HG02981 (cell line): ENCODE measurements at regions not wholly inside any gene's neighbourhood (a gene's known extent, or its start where the extent isn't known, plus 50 kb on each side); places are given as distances from the start of the nearest gene placed in this dataset.

Experiments
- ATAC-seq: cut with Tn5 transposase; IDR thresholded peaks from one replicate; pipeline ENCODE4 v1.9.1; 2021; ENCODE audit warnings: mild to moderate bottlenecking, moderate library complexity; ENCODE audit not compliant: unreplicated experiment

DNA sequence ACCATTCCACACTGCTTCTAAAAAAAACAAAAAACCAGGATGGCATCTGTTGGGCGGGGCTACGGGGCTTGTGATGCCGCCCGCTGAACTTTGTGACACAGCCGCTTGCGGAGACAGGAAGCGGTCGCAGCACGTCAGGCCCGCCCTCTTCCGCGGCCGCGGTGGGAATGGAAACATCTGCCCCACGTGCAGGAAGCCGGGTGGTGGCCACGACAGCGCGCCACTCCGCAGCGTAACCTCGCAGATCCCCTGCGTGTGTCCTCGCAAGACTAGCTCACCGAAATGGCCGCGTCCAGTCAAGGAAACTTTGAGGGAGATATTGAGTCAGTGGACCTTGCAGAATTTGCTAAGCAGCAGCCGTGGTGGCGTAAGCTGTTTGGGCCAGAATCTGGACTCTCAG lies 168.5 kb downstream of the SUCLG1 start:
- no peak for ATAC-seq

DNA sequence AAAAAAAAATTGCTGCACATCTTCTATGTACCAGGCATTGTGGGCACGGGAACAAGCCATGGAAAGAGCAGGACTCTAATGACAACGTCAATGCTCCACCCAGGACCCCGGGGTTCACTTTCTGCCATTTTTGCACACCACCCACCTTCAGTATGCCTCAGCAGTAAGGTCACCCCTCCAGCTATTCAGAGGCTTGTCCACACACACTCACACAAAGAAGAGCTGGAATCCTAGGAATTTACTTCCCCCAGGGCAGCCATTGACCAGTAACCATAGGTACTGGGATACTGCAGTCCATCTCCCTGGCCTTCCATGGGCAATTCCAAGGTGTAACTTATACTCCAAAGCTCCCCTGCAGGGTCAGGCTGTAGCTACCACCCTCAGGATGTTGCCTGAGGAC lies 170.8 kb downstream of the SUCLG1 start:
- no peak for ATAC-seq

DNA sequence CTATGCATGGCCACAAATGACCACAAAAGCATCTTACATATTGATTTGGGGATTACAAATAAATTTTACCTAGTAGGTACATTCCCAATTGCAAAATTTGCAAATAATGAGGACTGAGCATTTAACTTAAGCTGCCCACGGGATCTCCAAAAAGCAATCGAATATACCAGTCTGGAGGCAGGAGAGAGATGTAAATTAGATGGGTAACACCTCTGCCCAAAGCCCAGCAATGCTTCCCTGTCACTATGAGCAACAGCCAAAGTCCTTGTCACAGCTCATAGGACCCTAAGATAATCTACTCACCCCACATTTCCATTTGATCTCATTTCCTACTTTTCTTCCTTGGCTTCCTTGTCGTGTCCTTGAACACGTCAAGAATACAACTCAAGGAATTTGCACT lies 172.2 kb downstream of the SUCLG1 start:
- no peak for ATAC-seq

DNA sequence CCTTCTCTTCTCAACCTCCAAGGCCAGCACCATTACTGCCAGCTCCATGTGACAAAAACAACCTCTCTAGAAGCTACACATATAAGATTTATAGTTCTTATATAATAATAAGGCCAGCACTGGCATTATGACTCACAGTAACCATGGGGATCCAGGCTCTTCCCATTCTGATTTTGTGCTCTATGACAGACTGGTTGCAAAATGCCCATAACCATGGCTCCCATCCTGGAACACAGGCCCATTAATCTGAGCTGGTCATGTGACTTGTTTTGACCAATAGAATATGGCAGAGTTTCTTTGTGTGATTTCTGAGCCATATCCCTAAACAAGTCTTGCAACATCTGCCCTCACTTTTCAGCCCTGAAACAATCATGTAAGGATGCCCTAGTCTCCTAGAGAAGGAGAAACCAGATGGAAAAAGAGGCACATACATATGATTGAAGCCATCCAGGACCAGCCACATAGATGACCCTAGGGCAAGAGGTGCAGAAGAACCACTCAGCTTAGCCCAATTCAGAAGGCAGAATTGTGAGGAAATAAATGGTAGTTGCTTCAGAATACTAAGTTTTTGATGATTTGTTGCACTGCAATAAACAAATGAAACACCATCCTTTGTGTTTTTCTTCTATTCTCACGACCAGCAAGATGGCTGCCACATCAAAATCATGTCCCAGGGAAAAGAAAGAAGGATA lies 173.9 kb downstream of the SUCLG1 start:
- no peak for ATAC-seq

DNA sequence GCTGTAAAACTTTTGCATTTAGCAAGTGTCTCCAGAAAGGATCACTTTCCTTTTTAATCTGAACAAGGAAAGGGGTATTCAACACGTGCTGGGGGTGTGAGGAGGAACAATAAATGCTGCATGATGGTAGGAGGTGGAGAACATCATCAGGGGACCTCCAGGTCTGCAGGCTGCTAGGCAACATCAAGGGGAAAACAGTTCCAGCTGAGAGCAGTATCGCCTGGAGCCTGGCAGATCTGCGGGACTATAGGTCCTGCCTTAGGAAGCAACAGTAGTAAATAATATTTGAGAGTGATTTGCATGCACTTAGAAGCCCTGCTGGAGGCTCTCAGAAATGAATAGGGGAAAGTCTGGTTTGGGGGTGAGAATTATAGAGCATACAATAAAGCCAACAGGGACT lies 175.6 kb downstream of the SUCLG1 start:
- ATAC-seq: no peak

DNA sequence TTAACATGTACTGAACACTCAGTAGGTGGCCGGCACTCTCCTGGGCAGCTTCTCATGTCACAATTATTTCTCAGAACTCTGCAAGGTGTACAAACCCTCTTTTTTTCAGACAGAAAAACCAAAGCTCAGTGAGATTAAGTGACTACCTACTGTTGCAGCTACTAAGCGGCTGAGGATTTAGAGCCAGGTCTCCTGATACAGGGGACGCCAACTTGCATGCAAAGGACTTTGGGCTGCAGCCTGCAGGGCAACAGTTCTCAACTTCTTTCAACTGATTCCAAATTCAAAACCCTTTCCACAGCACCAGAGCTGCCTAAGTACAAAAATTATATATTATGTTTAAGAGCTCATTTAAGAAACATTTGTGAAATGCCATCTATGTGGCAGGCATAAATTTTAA lies 177.6 kb downstream of the SUCLG1 start:
- ATAC-seq: no peak

DNA sequence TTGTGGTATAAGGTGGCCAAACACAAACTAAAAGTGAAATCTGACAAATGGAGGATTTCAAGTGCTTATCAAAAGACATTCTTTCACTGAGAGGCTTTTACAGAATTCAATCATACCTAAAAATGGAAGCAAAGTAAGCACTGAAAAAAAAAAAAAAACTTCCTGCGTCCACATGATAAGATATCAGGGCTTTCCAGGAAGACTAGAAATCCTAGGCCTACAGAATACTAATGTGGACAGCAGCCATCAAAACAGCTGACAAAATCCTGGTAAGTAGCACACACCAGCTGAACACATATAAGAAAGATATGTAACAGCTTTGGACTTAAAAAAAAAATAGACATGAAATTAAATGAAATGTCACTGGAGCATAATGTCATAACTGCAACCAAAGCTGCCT lies 178.2 kb downstream of the SUCLG1 start:
- no peak for ATAC-seq

DNA sequence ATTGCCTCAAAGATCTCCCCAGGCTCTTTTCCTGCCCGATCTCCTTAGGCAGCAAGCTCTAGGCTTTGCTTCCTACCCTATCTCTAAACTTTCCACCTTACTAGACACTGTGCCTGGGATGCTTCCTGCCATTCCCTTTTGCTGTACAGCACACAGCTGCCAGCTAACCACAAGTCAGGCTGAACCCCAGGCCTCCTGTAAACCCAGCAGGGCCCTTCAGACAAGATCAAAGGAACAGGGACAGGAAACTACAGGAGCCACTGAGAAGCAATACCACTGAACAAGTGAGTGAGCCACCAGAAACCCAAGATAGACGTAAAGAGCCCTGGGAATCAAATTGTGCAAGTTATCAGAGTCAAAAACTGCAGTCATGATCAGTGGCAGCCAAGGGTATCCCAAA lies 180.7 kb downstream of the SUCLG1 start:
- ATAC-seq: no peak

DNA sequence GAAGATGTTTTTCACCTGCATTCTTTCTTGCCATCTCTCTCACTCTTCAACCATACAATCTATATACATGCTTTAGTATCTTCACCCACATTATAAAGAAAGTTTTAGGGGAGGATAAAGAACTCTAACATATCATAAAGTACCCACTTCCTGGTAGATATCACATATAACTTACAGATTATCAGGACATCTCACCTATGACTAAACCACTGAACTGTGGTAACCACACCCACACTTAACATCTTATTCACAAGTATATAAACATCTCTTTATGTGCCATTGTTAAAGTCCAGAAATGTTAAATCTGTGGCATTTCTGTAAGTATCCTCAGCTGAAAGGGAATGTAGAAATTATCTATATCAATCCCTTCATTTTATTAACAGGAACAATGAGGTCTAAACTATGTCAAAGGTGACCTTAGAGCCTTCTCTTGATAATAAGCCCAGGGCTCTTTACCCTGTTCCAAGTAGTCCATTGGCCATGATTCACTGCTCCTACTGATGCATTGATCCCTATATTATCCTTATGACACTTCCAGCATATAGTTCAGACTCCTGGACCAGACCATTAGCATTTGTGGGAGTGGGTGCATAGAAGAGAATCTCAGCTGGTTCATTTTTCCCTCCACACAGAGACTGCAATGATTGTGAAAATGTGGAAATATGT lies 182.4 kb downstream of the SUCLG1 start:
- no peak for ATAC-seq

DNA sequence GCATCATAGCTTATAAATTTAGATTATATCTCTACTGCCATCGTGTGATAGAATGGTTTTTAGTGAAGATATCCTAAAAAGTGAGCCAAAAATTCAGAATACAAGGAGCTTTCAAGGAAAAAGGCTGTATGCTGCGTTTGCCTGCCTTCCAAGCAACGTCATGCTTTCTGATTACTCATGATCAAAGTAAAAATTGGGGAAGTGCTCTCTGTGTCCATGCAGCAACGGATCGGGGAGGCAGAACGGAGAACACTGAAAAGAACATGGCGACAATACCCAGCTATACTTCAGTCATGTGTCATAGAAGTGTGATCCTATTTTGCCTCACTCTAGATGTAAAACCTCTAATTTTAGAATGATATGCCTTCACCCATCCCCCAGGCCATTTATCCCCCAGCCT lies 185.7 kb downstream of the SUCLG1 start:
- ATAC-seq: no peak

DNA sequence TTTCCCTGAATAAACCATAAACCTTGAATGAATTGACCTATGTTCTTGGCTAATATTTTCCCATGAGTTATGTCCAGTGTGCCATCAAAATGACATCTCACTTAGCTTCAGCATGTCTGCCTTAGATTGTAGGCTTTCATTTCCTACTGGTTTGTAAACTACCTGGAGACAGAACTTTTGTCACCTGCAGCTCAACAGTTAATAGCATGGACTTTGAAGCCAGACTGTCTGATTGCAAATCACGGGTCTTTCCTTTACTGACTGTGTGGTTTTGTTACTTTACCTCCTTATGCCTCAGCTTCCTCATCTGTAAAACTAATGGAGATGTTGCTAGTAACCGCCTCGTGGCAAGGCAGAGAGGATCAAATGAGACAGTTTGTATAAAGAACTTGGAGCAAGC lies 187.1 kb downstream of the SUCLG1 start:
- no peak for ATAC-seq

DNA sequence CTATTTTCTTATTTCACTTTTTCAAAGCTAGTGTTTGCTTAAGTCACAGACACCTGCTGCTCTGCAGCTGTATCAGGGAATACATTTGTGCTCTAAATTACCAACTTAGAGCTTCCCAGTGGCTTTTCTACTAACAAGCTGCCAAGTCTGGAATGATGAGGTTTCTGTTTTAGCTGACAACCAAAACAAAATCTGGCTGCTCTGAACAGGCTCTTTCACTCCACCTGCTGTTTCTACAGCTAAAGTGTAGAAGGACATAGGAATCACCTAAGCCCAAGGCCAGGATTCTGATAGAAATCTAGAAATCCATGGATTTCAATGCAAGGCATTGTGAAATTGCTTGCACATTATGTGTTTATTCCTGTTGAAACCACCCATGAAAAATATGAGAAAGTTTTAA lies 201.2 kb downstream of the SUCLG1 start:
- no peak for ATAC-seq

DNA sequence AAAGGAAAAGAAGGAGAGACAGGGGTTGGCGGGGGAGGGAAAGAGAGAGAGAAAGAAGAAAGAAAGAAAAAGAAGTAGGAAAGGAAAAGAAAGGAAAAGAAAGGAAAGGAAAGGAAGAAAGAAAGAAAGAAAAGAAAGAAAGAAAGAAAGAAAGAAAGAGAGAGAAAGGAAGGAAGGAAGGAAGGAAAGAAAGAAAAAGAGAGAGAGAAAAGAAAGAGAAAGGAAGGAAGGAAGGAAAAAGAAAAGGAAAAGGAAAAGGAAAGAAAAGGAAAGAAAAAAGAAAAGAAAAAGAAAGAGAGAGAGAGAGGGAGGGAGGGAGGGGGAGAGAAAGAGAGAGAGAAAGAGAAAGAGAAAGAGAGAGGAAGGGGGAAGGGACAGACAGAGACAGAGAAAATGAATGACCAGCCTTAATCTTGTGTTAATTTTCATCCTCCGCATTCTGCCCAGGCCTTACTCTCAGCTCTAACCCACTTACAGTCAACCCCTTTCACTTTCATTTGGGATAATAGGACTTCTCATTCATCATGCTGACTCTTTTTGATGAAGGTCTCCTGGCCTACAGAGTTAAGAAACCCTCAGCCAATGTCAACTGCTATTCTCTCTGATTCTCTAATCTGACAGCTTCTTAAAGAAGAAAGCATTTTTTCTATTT lies 207.3 kb downstream of the SUCLG1 start:
- ATAC-seq: no peak

DNA sequence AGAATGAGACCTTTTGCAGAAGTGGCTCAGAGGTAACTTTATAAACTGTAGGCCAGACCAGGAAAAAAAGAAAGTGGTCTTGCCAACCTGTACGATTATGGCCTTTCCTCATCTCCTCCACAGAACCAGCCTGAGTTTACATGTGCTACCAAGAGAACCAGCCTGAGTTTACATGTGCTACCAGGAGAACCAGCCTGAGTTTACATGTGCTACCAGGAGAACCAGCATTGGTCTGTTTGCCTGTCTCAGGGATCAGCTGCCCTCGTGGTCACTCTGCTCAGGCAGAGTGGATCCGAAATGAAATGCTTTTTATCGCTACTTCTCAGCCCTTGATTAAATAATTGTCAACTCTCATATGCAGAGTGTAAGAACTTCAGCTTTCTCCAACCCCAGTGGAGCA lies 209.9 kb downstream of the SUCLG1 start:
- ATAC-seq: no peak

DNA sequence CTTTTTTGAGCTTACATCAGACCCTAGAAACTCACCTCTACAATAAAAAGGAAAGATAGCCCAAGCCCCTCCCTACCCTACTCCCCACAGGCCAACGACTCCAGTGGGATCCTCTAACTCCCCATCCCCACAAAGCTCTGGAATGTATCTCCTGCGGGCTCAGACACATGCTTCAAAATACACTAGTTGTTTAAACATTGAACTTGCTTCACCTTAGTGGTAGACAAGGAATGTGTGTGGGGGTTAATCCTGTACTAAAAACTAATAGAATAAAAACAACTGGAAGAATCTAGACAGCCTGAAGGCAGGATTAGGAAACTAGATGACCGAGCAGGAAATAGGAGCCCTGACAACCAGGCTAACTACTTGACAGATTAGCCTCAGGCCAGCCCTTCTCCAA lies 211.5 kb downstream of the SUCLG1 start:
- no peak for ATAC-seq

DNA sequence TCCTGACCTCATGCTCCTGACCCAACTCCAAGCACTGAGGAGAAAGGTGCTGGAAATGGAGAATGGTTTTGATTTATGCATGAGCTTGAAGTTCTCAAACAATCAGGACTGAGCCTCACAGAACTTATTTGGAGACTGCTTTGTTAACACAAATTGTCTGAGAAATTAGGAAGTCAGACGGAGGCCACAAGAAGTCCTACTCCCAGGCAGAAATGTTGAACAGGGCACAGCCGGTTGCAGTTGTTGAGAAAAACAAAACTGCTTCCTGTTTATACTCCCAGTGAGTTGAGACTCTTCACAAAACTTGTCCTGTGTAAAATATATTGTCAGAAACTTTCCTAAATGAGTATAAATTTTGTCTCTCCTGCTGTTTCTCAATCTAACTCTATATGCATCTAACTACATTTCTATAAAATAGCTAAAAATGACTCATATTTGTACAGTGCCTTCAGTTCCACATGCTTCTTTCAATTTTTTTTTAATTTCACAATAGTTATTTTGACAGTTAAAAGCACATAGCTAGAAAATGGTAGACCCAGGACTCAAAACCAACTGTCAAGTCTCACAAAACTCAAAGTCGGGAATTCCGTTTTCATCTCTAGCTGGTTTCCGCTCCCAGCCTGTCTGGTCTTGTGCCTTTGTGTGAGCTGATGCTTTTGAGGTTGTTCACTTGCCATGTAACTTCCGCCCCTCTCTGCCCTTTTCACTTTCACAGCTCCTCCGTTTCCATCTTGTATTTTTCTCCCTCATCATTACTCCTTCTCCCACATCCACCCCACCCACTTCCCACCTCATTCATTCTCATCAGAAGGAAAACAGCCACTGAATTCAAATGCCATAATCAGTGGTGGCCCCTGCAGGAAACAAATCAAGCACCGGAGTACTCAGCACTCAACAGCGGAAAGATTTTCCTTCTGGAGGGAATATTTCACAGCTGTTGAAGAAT lies 215.0 kb downstream of the SUCLG1 start:
- ATAC-seq: no peak

DNA sequence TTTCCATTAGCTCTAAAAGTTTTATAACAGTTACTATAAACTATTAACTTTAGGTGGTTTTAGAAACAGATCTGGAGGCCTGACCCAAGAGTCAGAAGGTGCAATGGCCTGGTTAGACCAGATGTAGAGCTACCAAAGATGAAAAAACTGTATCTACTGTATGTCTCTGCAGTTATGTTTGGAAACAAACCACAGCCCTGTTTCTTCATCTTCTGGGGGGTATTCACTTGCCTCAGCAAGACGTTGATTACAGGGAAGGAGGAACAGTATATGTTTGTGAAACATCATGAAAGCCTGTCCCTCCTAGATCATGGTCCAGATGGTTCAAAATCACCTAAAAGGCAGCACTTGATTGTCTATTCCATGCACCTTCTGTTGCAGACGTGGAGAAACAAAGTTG lies 220.2 kb downstream of the SUCLG1 start:
- ATAC-seq: no peak

DNA sequence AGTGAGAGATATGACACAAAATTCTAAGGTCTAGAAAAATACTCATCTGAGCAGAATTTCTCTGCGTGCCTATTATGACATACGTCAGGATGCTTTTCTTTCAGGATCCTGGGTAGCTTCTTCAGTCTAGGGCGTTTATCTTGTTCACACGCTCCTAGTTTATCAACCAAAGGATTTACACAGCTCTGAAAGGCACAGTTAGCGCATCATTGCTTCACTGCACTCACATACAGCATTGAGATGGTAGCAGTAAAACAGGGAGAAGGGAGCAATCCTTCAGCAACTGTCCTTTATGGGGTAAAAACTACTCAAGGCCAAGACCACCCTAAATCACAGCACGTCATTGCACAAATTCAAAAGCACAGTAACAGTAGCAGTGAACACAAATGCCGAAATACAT lies 222.8 kb downstream of the SUCLG1 start:
- ATAC-seq: no peak

DNA sequence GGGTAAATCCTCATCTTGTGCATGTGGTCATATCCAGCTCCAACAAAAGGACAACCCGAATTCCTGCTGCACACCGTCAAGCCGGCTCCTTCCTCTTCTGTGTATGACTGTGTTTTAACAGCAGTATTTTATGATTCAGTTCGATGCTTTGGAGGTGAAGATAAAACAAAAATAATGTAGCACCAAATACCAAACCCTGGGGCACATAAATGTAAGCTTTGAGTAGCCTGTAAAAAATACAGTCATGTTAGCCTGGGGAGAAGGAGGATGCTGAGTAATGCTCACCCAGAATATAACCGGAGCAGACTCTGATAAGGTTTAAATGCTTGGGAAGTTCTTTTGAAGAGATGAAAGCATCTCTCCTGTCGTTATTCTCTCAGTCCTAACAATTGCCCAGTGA lies 225.0 kb downstream of the SUCLG1 start:
- no peak for ATAC-seq

DNA sequence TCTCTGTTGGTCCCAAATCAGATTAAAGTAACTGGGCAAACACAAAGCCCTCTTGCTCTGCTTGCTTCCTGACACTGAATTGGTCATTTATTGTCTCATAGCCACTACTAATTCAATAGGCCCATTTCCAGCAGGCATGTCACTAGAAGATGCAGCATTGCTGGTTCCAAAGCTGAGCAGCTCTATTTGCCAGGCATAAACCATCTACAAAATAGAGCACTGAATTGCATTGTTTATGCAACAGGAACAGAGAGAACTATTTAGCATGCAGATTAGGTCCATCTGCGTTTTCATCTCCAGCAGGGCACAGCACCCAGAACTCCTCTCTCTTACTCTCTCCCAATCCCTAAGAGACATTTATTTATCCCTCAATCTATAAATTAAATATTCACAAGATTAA lies 227.6 kb downstream of the SUCLG1 start:
- no peak for ATAC-seq

DNA sequence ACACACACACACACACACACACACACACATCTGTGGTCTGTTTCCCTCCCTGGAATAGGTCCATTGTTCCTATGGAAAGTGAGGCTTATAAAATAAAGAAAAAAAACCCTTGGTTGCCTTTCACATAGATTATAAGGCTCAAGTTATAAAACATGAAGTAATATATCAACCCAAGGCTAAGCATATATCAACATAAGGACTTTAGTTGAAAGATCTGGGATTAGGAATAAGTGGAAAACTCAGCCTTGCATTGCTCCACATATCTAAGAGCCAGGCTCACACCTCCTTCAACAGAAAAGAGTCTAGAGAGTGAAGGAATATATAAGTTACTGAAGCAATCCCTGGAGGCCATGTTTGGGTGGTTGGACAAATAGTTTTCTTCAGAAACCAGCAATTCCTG lies 235.0 kb downstream of the SUCLG1 start:
- ATAC-seq: no peak
